Esophagus muscularis mucosa (tissue), 4 donors: ENCODE measurements at regions not wholly inside any gene's neighbourhood (a gene's known extent, or its start where the extent isn't known, plus 50 kb on each side); places are given as distances from the start of the nearest gene placed in this dataset.

ENCODE experiments used
- CTCF ChIP-seq, 3 experiments: fragments of 200-600 bp in 2 of 3; fragments of 450-650 bp in 1 of 3; sonication (generic) in 2 of 3; IDR thresholded peaks; one replicate each; pipeline ENCODE4 v1.5.1; 2017 to 2019; ENCODE audit warnings: antibody characterized with exemption in 3 of 3, mild to moderate bottlenecking in 2 of 3, moderate library complexity in 1 of 3
- EP300 ChIP-seq: sonication (generic); formaldehyde crosslinking; IDR thresholded peaks from one replicate; pipeline ENCODE4 v1.6.1; 2017; ENCODE audit warnings: antibody characterized with exemption
- POLR2A ChIP-seq: fragments of 450-650 bp; IDR thresholded peaks from one replicate; pipeline ENCODE4 v1.6.1; 2017; ENCODE audit warnings: antibody characterized with exemption, moderate library complexity, mild to moderate bottlenecking, low read depth
- POLR2AphosphoS5 ChIP-seq, 2 donors: sonication (generic); formaldehyde crosslinking; IDR thresholded peaks; one replicate each; pipeline ENCODE4 v1.6.1; 2017; ENCODE audit warnings: antibody characterized with exemption in 2 of 2

DNA sequence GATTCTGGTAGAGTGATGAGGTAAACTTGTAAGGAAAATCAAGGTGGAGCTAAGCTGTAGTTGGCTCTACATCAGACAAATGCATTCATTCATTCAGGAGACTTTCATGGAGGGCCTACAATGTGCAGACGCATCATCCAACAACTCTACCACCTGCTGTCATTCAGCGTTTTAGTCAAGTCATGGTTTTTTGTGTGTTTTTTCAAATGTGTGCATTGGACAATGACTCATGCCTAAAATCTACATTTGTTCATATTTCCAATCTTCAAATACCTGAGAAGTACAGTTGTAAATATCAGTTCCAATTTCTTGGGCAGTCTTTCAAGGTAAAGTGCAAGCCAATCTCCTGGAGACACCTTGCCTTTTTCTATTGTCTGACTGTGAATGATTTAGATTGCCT lies 108.0 kb upstream of the LGALSL start:
- TF ChIP-seq CTCF (IDR thresholded peaks at IDR 0.05) (no peak), POLR2AphosphoS5 (IDR thresholded peaks at IDR 0.05) (no peak), EP300 (no peak), POLR2A (no peak)
